HepG2 (cell line): ENCODE measurements at regions not wholly inside any gene's neighbourhood (a gene's known extent, or its start where the extent isn't known, plus 50 kb on each side); places are given as distances from the start of the nearest gene placed in this dataset.

ENCODE experiments used
- ARID3A ChIP-seq: IDR thresholded peaks from 2 replicates; pipeline ENCODE4 v1.6.1; 2012; ENCODE audit warnings: low read depth, low read length, improper control_type of control experiment
- ATF3 ChIP-seq: sonication (generic); formaldehyde crosslinking; IDR thresholded peaks from 2 replicates; pipeline ENCODE4 v1.4.0; 2020; ENCODE audit warnings: missing genetic modification reagents
- GTF2F1 ChIP-seq: fragments of 150-350 bp; IDR thresholded peaks from 2 replicates; pipeline ENCODE4 v1.6.1; 2014; ENCODE audit warnings: low read length
- PATZ1 ChIP-seq: sonication (generic); formaldehyde crosslinking; IDR thresholded peaks from 2 replicates; pipeline ENCODE4 v1.4.0; 2020; ENCODE audit warnings: missing genetic modification reagents
- TBP ChIP-seq: sonication (generic); formaldehyde crosslinking; IDR thresholded peaks from 2 replicates; pipeline ENCODE4 v1.5.0; 2020; ENCODE audit warnings: missing genetic modification reagents
- ZNF138 ChIP-seq: sonication (generic); formaldehyde crosslinking; IDR thresholded peaks from 2 replicates; pipeline ENCODE4 v1.5.0; 2020; ENCODE audit warnings: mild to moderate bottlenecking, low read depth, missing genetic modification reagents

- TF ChIP-seq ARID3A (no peak), TBP (CRISPR knock-in tag) (no peak), PATZ1 (CRISPR knock-in tag) (no peak), GTF2F1 (no peak), ATF3 (CRISPR knock-in tag) (no peak), ZNF138 (CRISPR knock-in tag) (no peak)
Observed at GRCh38 chr16:54412037-54412436, 125.5 kb upstream of the IRX3 start.
